ENCODE measurements at regions not wholly inside any gene's neighbourhood (a gene's known extent, or its start where the extent isn't known, plus 50 kb on each side); places are given as distances from the start of the nearest gene placed in this dataset.

DNA sequence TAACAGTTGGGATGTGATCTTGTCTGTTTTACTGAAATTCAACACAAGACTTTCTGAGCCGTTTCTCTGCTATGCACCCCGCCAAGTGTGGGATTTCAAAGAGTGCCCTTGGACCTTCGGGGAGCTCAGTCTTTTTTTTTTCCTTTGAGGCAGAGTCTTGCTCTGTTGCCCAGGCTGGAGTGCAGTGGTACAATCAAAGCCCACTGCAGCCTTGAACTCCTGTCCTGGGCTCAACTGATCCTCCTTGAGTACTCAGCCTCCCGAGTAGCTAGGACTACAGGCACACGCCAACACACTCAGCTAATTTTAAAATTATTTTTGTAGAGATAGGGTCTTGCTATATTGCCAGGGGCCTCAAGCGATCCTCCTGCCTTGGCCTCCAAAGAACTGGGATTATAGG, 162.9 kb downstream of the BAMBI start:
- TF ChIP-seq, protein P1, sequence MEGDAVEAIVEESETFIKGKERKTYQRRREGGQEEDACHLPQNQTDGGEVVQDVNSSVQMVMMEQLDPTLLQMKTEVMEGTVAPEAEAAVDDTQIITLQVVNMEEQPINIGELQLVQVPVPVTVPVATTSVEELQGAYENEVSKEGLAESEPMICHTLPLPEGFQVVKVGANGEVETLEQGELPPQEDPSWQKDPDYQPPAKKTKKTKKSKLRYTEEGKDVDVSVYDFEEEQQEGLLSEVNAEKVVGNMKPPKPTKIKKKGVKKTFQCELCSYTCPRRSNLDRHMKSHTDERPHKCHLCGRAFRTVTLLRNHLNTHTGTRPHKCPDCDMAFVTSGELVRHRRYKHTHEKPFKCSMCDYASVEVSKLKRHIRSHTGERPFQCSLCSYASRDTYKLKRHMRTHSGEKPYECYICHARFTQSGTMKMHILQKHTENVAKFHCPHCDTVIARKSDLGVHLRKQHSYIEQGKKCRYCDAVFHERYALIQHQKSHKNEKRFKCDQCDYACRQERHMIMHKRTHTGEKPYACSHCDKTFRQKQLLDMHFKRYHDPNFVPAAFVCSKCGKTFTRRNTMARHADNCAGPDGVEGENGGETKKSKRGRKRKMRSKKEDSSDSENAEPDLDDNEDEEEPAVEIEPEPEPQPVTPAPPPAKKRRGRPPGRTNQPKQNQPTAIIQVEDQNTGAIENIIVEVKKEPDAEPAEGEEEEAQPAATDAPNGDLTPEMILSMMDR (IDR thresholded peaks at IDR 0.05), result no peak
- TF ChIP-seq POLR2A (IDR thresholded peaks at IDR 0.05), result no peak
- TF ChIP-seq EP300 (IDR thresholded peaks at IDR 0.05), result no peak
